MCF 10A (cell line): ENCODE measurements at regions not wholly inside any gene's neighbourhood (a gene's known extent, or its start where the extent isn't known, plus 50 kb on each side); places are given as distances from the start of the nearest gene placed in this dataset.
"Not testable (repeated sequence)": the region's sequence is repeated elsewhere in the genome, so short reads cannot be mapped to it uniquely, and the experiment has no call there.

Source experiments
- BruUV-seq: library from RNA; stranded (reverse); fragments of 400-500 nt; replicated peaks from 2 replicates; lab custom pipeline; 2021; lab: Mats Ljungman, UMichigan
- CTCF ChIA-PET: fragments of 300-600 bp; sonication (Branson Sonifier 250); formaldehyde crosslinking; extraction: SDS; loops from one replicate; lab custom pipeline; 2021; ENCODE audit warnings: antibody characterized with exemption, inconsistent platforms; lab: Yijun Ruan, JAX
- POLR2A ChIA-PET: fragments of 300-600, 350-650 bp; sonication (Branson Sonifier 250); formaldehyde crosslinking; extraction: SDS; loops from one replicate; lab custom pipeline; 2020; ENCODE audit warnings: antibody characterized with exemption, inconsistent platforms; lab: Yijun Ruan, JAX
- DNase-seq: peaks from one replicate; pipeline ENCODE4 v3.0.0-alpha.2; 2018; ENCODE audit not compliant: unreplicated experiment
- H3K27ac Mint-ChIP-seq: one replicate; pipeline ENCODE4 v1.8.0; 2022; ENCODE audit warnings: mild to moderate bottlenecking, low read depth, mixed read lengths; ENCODE audit not compliant: unreplicated experiment
- H3K27me3 Mint-ChIP-seq: one replicate; pipeline ENCODE4 v1.8.0; 2022; ENCODE audit warnings: mixed read lengths; ENCODE audit not compliant: insufficient read depth, unreplicated experiment
- H3K36me3 Mint-ChIP-seq: one replicate; pipeline ENCODE4 v1.8.0; 2022; ENCODE audit warnings: mild to moderate bottlenecking, moderate library complexity, mixed read lengths; ENCODE audit not compliant: insufficient read depth, unreplicated experiment
- H3K4me1 Mint-ChIP-seq: one replicate; pipeline ENCODE4 v1.8.0; 2022; ENCODE audit warnings: mixed read lengths; ENCODE audit not compliant: insufficient read depth, unreplicated experiment
- H3K4me3 Mint-ChIP-seq: one replicate; pipeline ENCODE4 v1.8.0; 2022; ENCODE audit warnings: mild to moderate bottlenecking, moderate library complexity, mixed read lengths; ENCODE audit not compliant: unreplicated experiment
- H3K9me3 Mint-ChIP-seq: one replicate; pipeline ENCODE4 v1.8.0; 2022; ENCODE audit warnings: mixed read lengths; ENCODE audit not compliant: unreplicated experiment
- CTCF ChIP-seq: fragments of 200-600 bp; IDR thresholded peaks from one replicate; pipeline ENCODE4 v1.8.0; 2022; ENCODE audit warnings: antibody characterized with exemption, mild to moderate bottlenecking; ENCODE audit not compliant: unreplicated experiment
- intact Hi-C: fragments of 100-400 bp; cut with micrococcal nuclease; formaldehyde crosslinking; loops from 2 replicates; pipeline ENCODE4 v1.14.1; 2022

- not testable (repeated sequence) for BruUV-seq
These were observed 141.1 kb downstream of the SLCO4C1 start for GRCh38 chr5:102154791-102155605.

GRCh38 chr5:102154291-102154690 lies 141.8 kb downstream of the SLCO4C1 start:
- POLR2A ChIA-PET: no interaction called here
- intact Hi-C loops: no loop called here
- Mint-ChIP-seq H3K27me3 (no peaks in the 10 kb centered on the region), H3K4me1 (no peaks in the 10 kb centered on the region), H3K4me3 (no peak overlapping the region), H3K27ac (no peak overlapping the region), H3K36me3 (no peaks in the 10 kb centered on the region), H3K9me3 (no peaks in the 10 kb centered on the region)
- CTCF ChIA-PET: interaction anchor here (0.7 to 3.3 kb wide), 8 partner anchors 10 to 871 kb away, joined by 3 to 40 read pairs (median 3); no protein-coding TSS in a partner anchor
- no peak for DNase-seq
- BruUV-seq: no TSS peak
- no peak for TF ChIP-seq CTCF

More at GRCh38 chr5:102154791-102155605, 141.1 kb downstream of the SLCO4C1 start:
- POLR2A ChIA-PET, intact Hi-C loops, H3K36me3 Mint-ChIP-seq, H3K9me3 Mint-ChIP-seq, H3K27ac Mint-ChIP-seq, H3K4me3 Mint-ChIP-seq, H3K4me1 Mint-ChIP-seq, DNase-seq, H3K27me3 Mint-ChIP-seq: not testable (repeated sequence)
- CTCF ChIA-PET: interaction anchor here (0.6 to 3.3 kb wide), 5 partner anchors 39 to 212 kb away, joined by 3 to 40 read pairs (median 3); no protein-coding TSS in a partner anchor

GRCh38 chr5:102153003-102153759 lies 142.9 kb downstream of the SLCO4C1 start:
- Mint-ChIP-seq H3K4me3 (no peak overlapping the region), H3K27me3 (no peaks in the 10 kb centered on the region), H3K36me3 (no peaks in the 10 kb centered on the region), H3K4me1 (no peaks in the 10 kb centered on the region), H3K9me3 (no peaks in the 10 kb centered on the region), H3K27ac (no peak overlapping the region)
- TF ChIP-seq CTCF: peak; percentile 63
- CTCF ChIA-PET: interaction anchor here (0.6 to 3.9 kb wide), 16 partner anchors 9 to 1250 kb away, joined by 3 to 40 read pairs (median 4); partner anchors contain the start of gene ST8SIA4
- POLR2A ChIA-PET: no interaction called here
- intact Hi-C loops: loop anchor here (1.0 kb wide), 1 partner anchor 211 kb away; no protein-coding TSS in a partner anchor
- no TSS peak for BruUV-seq
- peak; percentile 46 for DNase-seq

GRCh38 chr5:102139029-102139428 lies 157.1 kb downstream of the SLCO4C1 start:
- H3K36me3 Mint-ChIP-seq: no peaks in the 10 kb centered on the region
- CTCF ChIA-PET: no interaction called here
- intact Hi-C loops: no loop called here

More at GRCh38 chr5:102139029-102139428, 157.1 kb downstream of the SLCO4C1 start:
- no peak for DNase-seq
- POLR2A ChIA-PET: no interaction called here
- BruUV-seq: no TSS peak
- Mint-ChIP-seq H3K27me3 (no peaks in the 10 kb centered on the region), H3K9me3 (no peaks in the 10 kb centered on the region), H3K4me1 (no peaks in the 10 kb centered on the region), H3K27ac (no peak overlapping the region), H3K4me3 (no peak overlapping the region)
- TF ChIP-seq CTCF: no peak
